ENCODE measurements at regions not wholly inside any gene's neighbourhood (a gene's known extent, or its start where the extent isn't known, plus 50 kb on each side); places are given as distances from the start of the nearest gene placed in this dataset.
"Not testable (repeated sequence)": the region's sequence is repeated elsewhere in the genome, so short reads cannot be mapped to it uniquely, and the experiment has no call there.

- no peak for DNase-seq (ENCODE audit: low read depth)
- no peak for TF ChIP-seq CTCF (IDR thresholded peaks at IDR 0.05; ENCODE audit: insufficient read depth, low read depth, low read length, missing control alignments)
- no peak overlapping the region for H3K4me3 ChIP-seq (ENCODE audit: low read depth, low read length)
These were observed 477.3 kb downstream of the KLF12 start for GRCh38 chr13:73656863-73657262.

DNA sequence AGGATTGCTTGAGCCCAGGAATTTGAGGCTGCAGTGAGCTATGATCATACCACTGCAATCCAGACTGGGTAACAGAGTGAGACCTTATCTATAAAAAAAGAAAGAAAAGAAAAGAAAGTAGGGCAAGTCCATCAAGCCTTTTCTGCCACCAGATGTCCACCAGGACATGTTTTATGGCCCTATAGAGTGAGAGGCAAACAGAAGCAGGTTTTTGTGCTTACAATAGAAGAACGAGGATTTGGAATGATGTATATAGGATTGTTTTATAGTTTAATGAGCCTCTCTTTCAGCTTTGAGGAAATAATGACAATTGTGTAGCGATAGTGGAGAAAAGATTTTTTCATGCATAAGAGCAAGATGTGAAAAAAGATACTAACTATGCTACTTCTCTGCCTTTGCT, 480.5 kb downstream of the KLF12 start:
- DNase-seq (ENCODE audit: low read depth): no peak
- no peak overlapping the region for H3K4me3 ChIP-seq (ENCODE audit: low read depth, low read length)
- TF ChIP-seq CTCF (IDR thresholded peaks at IDR 0.05; ENCODE audit: insufficient read depth, low read depth, low read length, missing control alignments): no peak

DNA sequence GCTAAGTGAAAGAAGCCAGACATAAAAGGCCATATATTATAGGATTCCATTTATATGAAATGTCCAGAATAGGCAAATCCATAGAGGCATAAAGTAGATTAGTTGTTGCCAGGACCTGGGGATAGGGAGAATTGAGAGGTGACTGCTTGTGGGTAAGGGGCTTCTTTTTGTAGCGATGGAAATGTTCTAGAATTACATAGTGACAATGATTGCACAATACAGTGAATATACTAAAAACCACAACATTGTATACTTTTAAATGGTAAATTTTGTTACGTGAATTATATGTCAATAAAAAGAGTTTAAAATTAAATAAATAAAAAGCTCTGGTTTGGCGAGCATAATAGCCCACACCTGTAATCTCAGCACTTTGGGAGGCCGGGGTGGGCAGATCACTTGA, 486.8 kb downstream of the KLF12 start:
- no peak for TF ChIP-seq CTCF (IDR thresholded peaks at IDR 0.05; ENCODE audit: insufficient read depth, low read depth, low read length, missing control alignments)
- DNase-seq (ENCODE audit: low read depth): no peak
- H3K4me3 ChIP-seq (ENCODE audit: low read depth, low read length): no peak overlapping the region

DNA sequence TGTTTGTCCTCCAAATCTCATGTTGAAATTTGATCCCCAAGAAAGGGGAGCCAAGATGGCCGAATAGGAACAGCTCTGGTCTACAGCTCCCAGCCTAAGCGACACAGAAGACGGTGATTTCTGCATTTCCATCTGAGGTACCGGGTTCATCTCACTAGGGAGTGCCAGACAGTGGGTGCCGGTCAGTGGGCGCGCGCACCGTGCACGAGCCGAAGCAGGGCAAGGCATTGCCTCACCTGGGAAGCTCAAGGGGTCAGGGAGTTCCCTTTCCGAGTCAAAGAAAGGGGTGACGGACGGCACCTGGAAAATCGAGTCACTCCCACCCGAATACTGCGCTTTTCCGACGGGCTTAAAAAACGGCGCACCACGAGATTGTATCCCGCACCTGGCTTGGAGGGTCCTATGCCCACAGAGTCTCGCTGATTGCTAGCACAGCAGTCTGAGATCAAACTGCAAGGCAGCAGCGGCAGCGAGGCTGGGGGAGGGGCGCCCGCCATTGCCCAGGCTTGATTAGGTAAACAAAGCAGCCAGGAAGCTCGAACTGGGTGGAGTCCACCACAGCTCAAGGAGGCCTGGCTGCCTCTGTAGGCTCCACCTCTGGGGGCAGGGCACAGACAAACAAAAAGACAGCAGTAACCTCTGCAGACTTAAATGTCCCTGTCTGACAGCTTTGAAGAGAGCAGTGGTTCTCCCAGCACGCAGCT, 493.6 kb downstream of the KLF12 start:
- not testable (repeated sequence) for H3K4me3 ChIP-seq (ENCODE audit: low read depth, low read length); DNase-seq (ENCODE audit: low read depth)

GRCh38 chr13:73635166-73635787, 498.9 kb downstream of the KLF12 start:
- no peak overlapping the region for H3K4me3 ChIP-seq (ENCODE audit: low read depth, low read length)
- no peak for DNase-seq (ENCODE audit: low read depth)
- TF ChIP-seq CTCF (IDR thresholded peaks at IDR 0.05; ENCODE audit: insufficient read depth, low read depth, low read length, missing control alignments): no peak

GRCh38 chr13:73633817-73634460, 500.3 kb downstream of the KLF12 start:
- no peak for DNase-seq (ENCODE audit: low read depth)
- no peak for TF ChIP-seq CTCF (IDR thresholded peaks at IDR 0.05; ENCODE audit: insufficient read depth, low read depth, low read length, missing control alignments)
- H3K4me3 ChIP-seq (ENCODE audit: low read depth, low read length): no peak overlapping the region

- DNase-seq (ENCODE audit: low read depth): no peak
- no peak overlapping the region for H3K4me3 ChIP-seq (ENCODE audit: low read depth, low read length)
- no peak for TF ChIP-seq CTCF (IDR thresholded peaks at IDR 0.05; ENCODE audit: insufficient read depth, low read depth, low read length, missing control alignments)
These were observed 502.8 kb downstream of the KLF12 start for GRCh38 chr13:73631411-73631810.

Measured in GM12865 (cell line).